HG03103 (cell line): ENCODE measurements at regions not wholly inside any gene's neighbourhood (a gene's known extent, or its start where the extent isn't known, plus 50 kb on each side); places are given as distances from the start of the nearest gene placed in this dataset.
"Not testable (repeated sequence)": the region's sequence is repeated elsewhere in the genome, so short reads cannot be mapped to it uniquely, and the experiment has no call there.

Source experiments
- ATAC-seq: cut with Tn5 transposase; IDR thresholded peaks from one replicate; pipeline ENCODE4 v1.9.1; 2021; ENCODE audit warnings: low read depth; ENCODE audit not compliant: unreplicated experiment

GRCh38 chr15:38614621-38615020 lies 50.0 kb upstream of the RASGRP1 start:
- ATAC-seq = no peak

- no peak for ATAC-seq
Measured at GRCh38 chr15:38617831-38618230, 53.2 kb upstream of the RASGRP1 start.

GRCh38 chr15:38618242-38618955 lies 53.8 kb upstream of the RASGRP1 start:
- no peak for ATAC-seq

- no peak for ATAC-seq
Measured at GRCh38 chr15:38620098-38620497, 55.5 kb upstream of the RASGRP1 start.

- no peak for ATAC-seq
Measured at GRCh38 chr15:38620851-38621594, 56.4 kb upstream of the RASGRP1 start.

GRCh38 chr15:38622304-38622703 lies 57.7 kb upstream of the RASGRP1 start:
- no peak for ATAC-seq

GRCh38 chr15:38622908-38623307 lies 58.3 kb upstream of the RASGRP1 start:
- ATAC-seq = no peak

GRCh38 chr15:38623744-38624143 lies 59.1 kb upstream of the RASGRP1 start:
- ATAC-seq = no peak

GRCh38 chr15:38624244-38625205 lies 59.9 kb upstream of the RASGRP1 start:
- ATAC-seq = no peak

GRCh38 chr15:38625886-38626285 lies 61.3 kb upstream of the RASGRP1 start:
- no peak for ATAC-seq

- no peak for ATAC-seq
Measured at GRCh38 chr15:38626443-38627050, 61.9 kb upstream of the RASGRP1 start.

GRCh38 chr15:38627689-38628277 lies 63.2 kb upstream of the RASGRP1 start:
- ATAC-seq = no peak

GRCh38 chr15:38631119-38632075 lies 66.8 kb upstream of the RASGRP1 start:
- ATAC-seq = no peak

GRCh38 chr15:38635170-38635569 lies 70.6 kb upstream of the RASGRP1 start:
- no peak for ATAC-seq

- ATAC-seq = no peak
Measured at GRCh38 chr15:38636597-38636996, 72.0 kb upstream of the RASGRP1 start.

GRCh38 chr15:38638126-38638525 lies 73.5 kb upstream of the RASGRP1 start:
- ATAC-seq = no peak

GRCh38 chr15:38638811-38639210 lies 74.2 kb upstream of the RASGRP1 start:
- ATAC-seq = no peak

- ATAC-seq = peak; percentile 52
Measured at GRCh38 chr15:38642689-38643270, 78.2 kb upstream of the RASGRP1 start.

GRCh38 chr15:38644353-38644752 lies 79.7 kb upstream of the RASGRP1 start:
- not testable (repeated sequence) for ATAC-seq
